GM23338 (cell line): ENCODE measurements at regions not wholly inside any gene's neighbourhood (a gene's known extent, or its start where the extent isn't known, plus 50 kb on each side); places are given as distances from the start of the nearest gene placed in this dataset.

Experiments used
- ATAC-seq: fragments of 200-7000 bp; cut with Tn5 transposase; 3 replicates; pipeline ENCODE4 v1.9.1; 2020
- DNase-seq: peaks from one replicate; pipeline ENCODE4 v3.0.0-alpha.2; 2015; ENCODE audit warnings: low spot score
- H2AFZ ChIP-seq: fragments of 200-600 bp; sonication (generic); 2 replicates; pipeline ENCODE4 v1.8.0; 2016; ENCODE audit warnings: antibody characterized with exemption, mild to moderate bottlenecking, moderate library complexity
- H3F3A ChIP-seq: fragments of 200-600 bp; sonication (generic); replicated peaks from 2 replicates; pipeline ENCODE4 v1.8.0; 2017; ENCODE audit warnings: antibody characterized with exemption, mixed run types, low read depth
- H3K27ac ChIP-seq: fragments of 200-600 bp; sonication (generic); 2 replicates; pipeline ENCODE4 v1.6.1; 2016; ENCODE audit warnings: low read depth
- H3K27me3 ChIP-seq: fragments of 200-600 bp; sonication (generic); 2 replicates; pipeline ENCODE4 v1.8.0; 2016; ENCODE audit warnings: mild to moderate bottlenecking, mixed run types, moderate library complexity; ENCODE audit not compliant: insufficient read depth
- H3K36me3 ChIP-seq: fragments of 200-600 bp; sonication (generic); 2 replicates; pipeline ENCODE4 v1.8.0; 2016; ENCODE audit warnings: mild to moderate bottlenecking; ENCODE audit not compliant: insufficient read depth
- H3K4me1 ChIP-seq: fragments of 200-600 bp; sonication (generic); 2 replicates; pipeline ENCODE4 v1.8.0; 2016; ENCODE audit warnings: mild to moderate bottlenecking, moderate library complexity; ENCODE audit not compliant: insufficient read depth
- H3K4me2 ChIP-seq: fragments of 200-600 bp; sonication (generic); 2 replicates; pipeline ENCODE4 v1.7.1; 2017; ENCODE audit warnings: mixed run types
- H3K4me3 ChIP-seq: fragments of 200-600 bp; sonication (generic); 2 replicates; pipeline ENCODE4 v1.6.1; 2016; ENCODE audit warnings: mixed run types
- H3K79me2 ChIP-seq: fragments of 200-600 bp; sonication (generic); replicated peaks from 2 replicates; pipeline ENCODE4 v1.8.0; 2017; ENCODE audit warnings: mild to moderate bottlenecking; ENCODE audit not compliant: insufficient read depth
- H3K9me2 ChIP-seq: fragments of 200-600 bp; sonication (generic); 2 replicates; pipeline ENCODE4 v1.8.0; 2017; ENCODE audit not compliant: insufficient read depth
- H4K20me1 ChIP-seq: fragments of 200-600 bp; sonication (generic); replicated peaks from 2 replicates; pipeline ENCODE4 v1.8.0; 2017; ENCODE audit warnings: mild to moderate bottlenecking; ENCODE audit not compliant: insufficient read depth
- H3K27ac Mint-ChIP-seq: 2 replicates; pipeline ENCODE4 v1.8.0; 2020; ENCODE audit warnings: inconsistent platforms, mild to moderate bottlenecking, moderate library complexity, mixed read lengths
- H3K27me3 Mint-ChIP-seq: 3 replicates; pipeline ENCODE4 v1.8.0; 2022; ENCODE audit warnings: low read depth, mild to moderate bottlenecking, moderate library complexity, mixed read lengths, inconsistent platforms; ENCODE audit not compliant: insufficient read depth, poor library complexity
- H3K36me3 Mint-ChIP-seq: 3 replicates; pipeline ENCODE4 v1.8.0; 2021; ENCODE audit warnings: low read depth, mild to moderate bottlenecking, inconsistent platforms, moderate library complexity, mixed read lengths
- H3K4me1 Mint-ChIP-seq: 3 replicates; pipeline ENCODE4 v1.8.0; 2020; ENCODE audit warnings: mild to moderate bottlenecking, inconsistent platforms, mixed read lengths
- H3K4me3 Mint-ChIP-seq: 3 replicates; pipeline ENCODE4 v1.8.0; 2021; ENCODE audit warnings: moderate library complexity, mild to moderate bottlenecking, inconsistent platforms, mixed read lengths
- H3K9me3 Mint-ChIP-seq: 3 replicates; pipeline ENCODE4 v1.8.0; 2020; ENCODE audit warnings: moderate library complexity, mild to moderate bottlenecking, inconsistent platforms, mixed read lengths
- CREB1 ChIP-seq: fragments of 250-450 bp; sonication (Bioruptor Pico); IDR thresholded peaks from 2 replicates; pipeline ENCODE4 v1.5.0; 2020; ENCODE audit warnings: low read depth, mild to moderate bottlenecking, moderate library complexity
- EZH2 ChIP-seq: fragments of 200-600 bp; sonication (generic); IDR thresholded peaks from one replicate; pipeline ENCODE4 v1.8.0; 2017; ENCODE audit warnings: antibody characterized with exemption, mild to moderate bottlenecking, low read depth; ENCODE audit not compliant: unreplicated experiment
- EZH2phosphoT487 ChIP-seq: fragments of 200-600 bp; sonication (generic); IDR thresholded peaks from one replicate; pipeline ENCODE4 v1.8.1; 2018; ENCODE audit warnings: antibody characterized with exemption; ENCODE audit not compliant: unreplicated experiment
- JUNB ChIP-seq: IDR thresholded peaks from one replicate; pipeline ENCODE4 v1.6.1; 2016; ENCODE audit warnings: antibody characterized with exemption; ENCODE audit not compliant: unreplicated experiment
- NANOG ChIP-seq: IDR thresholded peaks from 2 replicates; pipeline ENCODE4 v1.6.1; 2016; ENCODE audit warnings: antibody characterized with exemption, borderline replicate concordance
- POLR2AphosphoS5 ChIP-seq: IDR thresholded peaks from 2 replicates; pipeline ENCODE4 v1.6.1; 2016; ENCODE audit warnings: antibody characterized with exemption, low read depth
- STAT1 ChIP-seq: IDR thresholded peaks from one replicate; pipeline ENCODE4 v1.6.1; 2016; ENCODE audit warnings: antibody characterized with exemption; ENCODE audit not compliant: unreplicated experiment
- ZNF114 ChIP-seq: fragments of 250-450 bp; sonication (Bioruptor Pico); IDR thresholded peaks from 2 replicates; pipeline ENCODE4 v1.5.0; 2020; ENCODE audit warnings: mild to moderate bottlenecking, moderate library complexity
- ZNF331 ChIP-seq: fragments of 250-450 bp; sonication (Bioruptor Pico); IDR thresholded peaks from 2 replicates; pipeline ENCODE4 v1.5.0; 2020; ENCODE audit warnings: low read depth, mild to moderate bottlenecking, moderate library complexity
- TF ChIP-seq, protein P1 (sequence below), 2 experiments: fragments of 200-600 bp in 1 of 2; sonication (generic) in 1 of 2; conservative IDR thresholded peaks; 2 replicates each; pipeline versions ENCODE4 v1.5.1 to v1.6.1; 2016 to 2017; ENCODE audit warnings: antibody characterized with exemption in 2 of 2, low read depth in 2 of 2, mild to moderate bottlenecking in 2 of 2, moderate library complexity in 1 of 2
- TF ChIP-seq, protein P2 (sequence below): IDR thresholded peaks from 2 replicates; pipeline ENCODE4 v1.6.1; 2016; ENCODE audit warnings: antibody characterized with exemption
- TF ChIP-seq, protein P3 (sequence below): IDR thresholded peaks from one replicate; pipeline ENCODE4 v1.6.1; 2018; ENCODE audit warnings: antibody characterized with exemption; ENCODE audit not compliant: unreplicated experiment
- TF ChIP-seq, protein P4 (sequence below): fragments of 250-450 bp; sonication (Bioruptor Pico); IDR thresholded peaks from 2 replicates; pipeline ENCODE4 v1.5.0; 2020; ENCODE audit warnings: mild to moderate bottlenecking, moderate library complexity

DNA sequence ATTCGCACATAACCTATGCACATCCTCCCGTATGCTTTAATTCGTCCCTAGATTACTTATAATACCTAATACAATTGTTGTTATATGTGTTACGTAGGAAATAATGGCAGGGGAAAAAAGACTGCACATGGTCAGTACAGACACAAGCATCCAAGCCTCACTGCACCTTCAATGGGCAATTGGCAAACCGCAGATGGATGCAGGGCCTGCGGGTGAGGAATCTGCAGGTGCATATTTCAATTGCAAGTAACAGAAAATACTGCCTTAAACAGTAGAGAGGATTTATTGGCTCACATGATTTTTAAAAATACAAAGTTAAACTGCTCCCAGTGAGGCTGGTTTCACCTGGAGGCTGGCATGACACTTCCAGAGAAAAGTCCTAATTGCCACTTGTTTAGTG lies 142.1 kb upstream of the MLN start:
- no peak overlapping the region for H2AFZ ChIP-seq
- H3K27ac Mint-ChIP-seq, result no peak overlapping the region
- no peaks in the 10 kb centered on the region for H3K9me3 Mint-ChIP-seq
- H3K36me3 ChIP-seq, result no peaks in the 10 kb centered on the region
- no peaks in the 10 kb centered on the region for H3K27me3 ChIP-seq
- TF ChIP-seq, protein P1, sequence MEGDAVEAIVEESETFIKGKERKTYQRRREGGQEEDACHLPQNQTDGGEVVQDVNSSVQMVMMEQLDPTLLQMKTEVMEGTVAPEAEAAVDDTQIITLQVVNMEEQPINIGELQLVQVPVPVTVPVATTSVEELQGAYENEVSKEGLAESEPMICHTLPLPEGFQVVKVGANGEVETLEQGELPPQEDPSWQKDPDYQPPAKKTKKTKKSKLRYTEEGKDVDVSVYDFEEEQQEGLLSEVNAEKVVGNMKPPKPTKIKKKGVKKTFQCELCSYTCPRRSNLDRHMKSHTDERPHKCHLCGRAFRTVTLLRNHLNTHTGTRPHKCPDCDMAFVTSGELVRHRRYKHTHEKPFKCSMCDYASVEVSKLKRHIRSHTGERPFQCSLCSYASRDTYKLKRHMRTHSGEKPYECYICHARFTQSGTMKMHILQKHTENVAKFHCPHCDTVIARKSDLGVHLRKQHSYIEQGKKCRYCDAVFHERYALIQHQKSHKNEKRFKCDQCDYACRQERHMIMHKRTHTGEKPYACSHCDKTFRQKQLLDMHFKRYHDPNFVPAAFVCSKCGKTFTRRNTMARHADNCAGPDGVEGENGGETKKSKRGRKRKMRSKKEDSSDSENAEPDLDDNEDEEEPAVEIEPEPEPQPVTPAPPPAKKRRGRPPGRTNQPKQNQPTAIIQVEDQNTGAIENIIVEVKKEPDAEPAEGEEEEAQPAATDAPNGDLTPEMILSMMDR (conservative IDR thresholded peaks at IDR 0.05; ENCODE audit: low read depth in 2 of 2), result no peak
- TF ChIP-seq, protein P2, sequence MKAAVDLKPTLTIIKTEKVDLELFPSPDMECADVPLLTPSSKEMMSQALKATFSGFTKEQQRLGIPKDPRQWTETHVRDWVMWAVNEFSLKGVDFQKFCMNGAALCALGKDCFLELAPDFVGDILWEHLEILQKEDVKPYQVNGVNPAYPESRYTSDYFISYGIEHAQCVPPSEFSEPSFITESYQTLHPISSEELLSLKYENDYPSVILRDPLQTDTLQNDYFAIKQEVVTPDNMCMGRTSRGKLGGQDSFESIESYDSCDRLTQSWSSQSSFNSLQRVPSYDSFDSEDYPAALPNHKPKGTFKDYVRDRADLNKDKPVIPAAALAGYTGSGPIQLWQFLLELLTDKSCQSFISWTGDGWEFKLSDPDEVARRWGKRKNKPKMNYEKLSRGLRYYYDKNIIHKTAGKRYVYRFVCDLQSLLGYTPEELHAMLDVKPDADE, result no peak
- TF ChIP-seq EZH2phosphoT487, result no peak
- TF ChIP-seq ZNF331 (CRISPR knock-in tag), result no peak
- no peak for TF ChIP-seq NANOG
- no peak for TF ChIP-seq JUNB
- TF ChIP-seq, protein P3, sequence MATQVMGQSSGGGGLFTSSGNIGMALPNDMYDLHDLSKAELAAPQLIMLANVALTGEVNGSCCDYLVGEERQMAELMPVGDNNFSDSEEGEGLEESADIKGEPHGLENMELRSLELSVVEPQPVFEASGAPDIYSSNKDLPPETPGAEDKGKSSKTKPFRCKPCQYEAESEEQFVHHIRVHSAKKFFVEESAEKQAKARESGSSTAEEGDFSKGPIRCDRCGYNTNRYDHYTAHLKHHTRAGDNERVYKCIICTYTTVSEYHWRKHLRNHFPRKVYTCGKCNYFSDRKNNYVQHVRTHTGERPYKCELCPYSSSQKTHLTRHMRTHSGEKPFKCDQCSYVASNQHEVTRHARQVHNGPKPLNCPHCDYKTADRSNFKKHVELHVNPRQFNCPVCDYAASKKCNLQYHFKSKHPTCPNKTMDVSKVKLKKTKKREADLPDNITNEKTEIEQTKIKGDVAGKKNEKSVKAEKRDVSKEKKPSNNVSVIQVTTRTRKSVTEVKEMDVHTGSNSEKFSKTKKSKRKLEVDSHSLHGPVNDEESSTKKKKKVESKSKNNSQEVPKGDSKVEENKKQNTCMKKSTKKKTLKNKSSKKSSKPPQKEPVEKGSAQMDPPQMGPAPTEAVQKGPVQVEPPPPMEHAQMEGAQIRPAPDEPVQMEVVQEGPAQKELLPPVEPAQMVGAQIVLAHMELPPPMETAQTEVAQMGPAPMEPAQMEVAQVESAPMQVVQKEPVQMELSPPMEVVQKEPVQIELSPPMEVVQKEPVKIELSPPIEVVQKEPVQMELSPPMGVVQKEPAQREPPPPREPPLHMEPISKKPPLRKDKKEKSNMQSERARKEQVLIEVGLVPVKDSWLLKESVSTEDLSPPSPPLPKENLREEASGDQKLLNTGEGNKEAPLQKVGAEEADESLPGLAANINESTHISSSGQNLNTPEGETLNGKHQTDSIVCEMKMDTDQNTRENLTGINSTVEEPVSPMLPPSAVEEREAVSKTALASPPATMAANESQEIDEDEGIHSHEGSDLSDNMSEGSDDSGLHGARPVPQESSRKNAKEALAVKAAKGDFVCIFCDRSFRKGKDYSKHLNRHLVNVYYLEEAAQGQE, result no peak
- no peak for TF ChIP-seq EZH2
- TF ChIP-seq CREB1 (CRISPR knock-in tag), result no peak
- no peak for TF ChIP-seq POLR2AphosphoS5
- TF ChIP-seq ZNF114 (CRISPR knock-in tag), result no peak
- TF ChIP-seq, protein P4, sequence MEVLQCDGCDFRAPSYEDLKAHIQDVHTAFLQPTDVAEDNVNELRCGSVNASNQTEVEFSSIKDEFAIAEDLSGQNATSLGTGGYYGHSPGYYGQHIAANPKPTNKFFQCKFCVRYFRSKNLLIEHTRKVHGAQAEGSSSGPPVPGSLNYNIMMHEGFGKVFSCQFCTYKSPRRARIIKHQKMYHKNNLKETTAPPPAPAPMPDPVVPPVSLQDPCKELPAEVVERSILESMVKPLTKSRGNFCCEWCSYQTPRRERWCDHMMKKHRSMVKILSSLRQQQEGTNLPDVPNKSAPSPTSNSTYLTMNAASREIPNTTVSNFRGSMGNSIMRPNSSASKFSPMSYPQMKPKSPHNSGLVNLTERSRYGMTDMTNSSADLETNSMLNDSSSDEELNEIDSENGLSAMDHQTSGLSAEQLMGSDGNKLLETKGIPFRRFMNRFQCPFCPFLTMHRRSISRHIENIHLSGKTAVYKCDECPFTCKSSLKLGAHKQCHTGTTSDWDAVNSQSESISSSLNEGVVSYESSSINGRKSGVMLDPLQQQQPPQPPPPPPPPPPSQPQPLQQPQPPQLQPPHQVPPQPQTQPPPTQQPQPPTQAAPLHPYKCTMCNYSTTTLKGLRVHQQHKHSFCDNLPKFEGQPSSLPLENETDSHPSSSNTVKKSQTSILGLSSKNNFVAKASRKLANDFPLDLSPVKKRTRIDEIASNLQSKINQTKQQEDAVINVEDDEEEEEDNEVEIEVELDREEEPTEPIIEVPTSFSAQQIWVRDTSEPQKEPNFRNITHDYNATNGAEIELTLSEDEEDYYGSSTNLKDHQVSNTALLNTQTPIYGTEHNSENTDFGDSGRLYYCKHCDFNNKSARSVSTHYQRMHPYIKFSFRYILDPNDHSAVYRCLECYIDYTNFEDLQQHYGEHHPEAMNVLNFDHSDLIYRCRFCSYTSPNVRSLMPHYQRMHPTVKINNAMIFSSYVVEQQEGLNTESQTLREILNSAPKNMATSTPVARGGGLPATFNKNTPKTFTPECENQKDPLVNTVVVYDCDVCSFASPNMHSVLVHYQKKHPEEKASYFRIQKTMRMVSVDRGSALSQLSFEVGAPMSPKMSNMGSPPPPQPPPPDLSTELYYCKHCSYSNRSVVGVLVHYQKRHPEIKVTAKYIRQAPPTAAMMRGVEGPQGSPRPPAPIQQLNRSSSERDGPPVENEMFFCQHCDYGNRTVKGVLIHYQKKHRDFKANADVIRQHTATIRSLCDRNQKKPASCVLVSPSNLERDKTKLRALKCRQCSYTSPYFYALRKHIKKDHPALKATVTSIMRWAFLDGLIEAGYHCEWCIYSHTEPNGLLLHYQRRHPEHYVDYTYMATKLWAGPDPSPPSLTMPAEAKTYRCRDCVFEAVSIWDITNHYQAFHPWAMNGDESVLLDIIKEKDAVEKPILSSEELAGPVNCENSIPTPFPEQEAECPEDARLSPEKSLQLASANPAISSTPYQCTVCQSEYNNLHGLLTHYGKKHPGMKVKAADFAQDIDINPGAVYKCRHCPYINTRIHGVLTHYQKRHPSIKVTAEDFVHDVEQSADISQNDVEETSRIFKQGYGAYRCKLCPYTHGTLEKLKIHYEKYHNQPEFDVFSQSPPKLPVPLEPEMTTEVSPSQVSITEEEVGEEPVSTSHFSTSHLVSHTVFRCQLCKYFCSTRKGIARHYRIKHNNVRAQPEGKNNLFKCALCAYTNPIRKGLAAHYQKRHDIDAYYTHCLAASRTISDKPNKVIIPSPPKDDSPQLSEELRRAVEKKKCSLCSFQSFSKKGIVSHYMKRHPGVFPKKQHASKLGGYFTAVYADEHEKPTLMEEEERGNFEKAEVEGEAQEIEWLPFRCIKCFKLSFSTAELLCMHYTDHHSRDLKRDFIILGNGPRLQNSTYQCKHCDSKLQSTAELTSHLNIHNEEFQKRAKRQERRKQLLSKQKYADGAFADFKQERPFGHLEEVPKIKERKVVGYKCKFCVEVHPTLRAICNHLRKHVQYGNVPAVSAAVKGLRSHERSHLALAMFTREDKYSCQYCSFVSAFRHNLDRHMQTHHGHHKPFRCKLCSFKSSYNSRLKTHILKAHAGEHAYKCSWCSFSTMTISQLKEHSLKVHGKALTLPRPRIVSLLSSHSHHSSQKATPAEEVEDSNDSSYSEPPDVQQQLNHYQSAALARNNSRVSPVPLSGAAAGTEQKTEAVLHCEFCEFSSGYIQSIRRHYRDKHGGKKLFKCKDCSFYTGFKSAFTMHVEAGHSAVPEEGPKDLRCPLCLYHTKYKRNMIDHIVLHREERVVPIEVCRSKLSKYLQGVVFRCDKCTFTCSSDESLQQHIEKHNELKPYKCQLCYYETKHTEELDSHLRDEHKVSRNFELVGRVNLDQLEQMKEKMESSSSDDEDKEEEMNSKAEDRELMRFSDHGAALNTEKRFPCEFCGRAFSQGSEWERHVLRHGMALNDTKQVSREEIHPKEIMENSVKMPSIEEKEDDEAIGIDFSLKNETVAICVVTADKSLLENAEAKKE (CRISPR knock-in tag), result no peak
- TF ChIP-seq STAT1, result no peak
- no peaks in the 10 kb centered on the region; the same call in 1 of the 2 replicates for H4K20me1 ChIP-seq
- no peaks in the 10 kb centered on the region for H3K9me2 ChIP-seq
- H3K79me2 ChIP-seq, result no peaks in the 10 kb centered on the region
- ATAC-seq (no peak), DNase-seq (no peak)
- no peak overlapping the region for H3K4me2 ChIP-seq
- H3K4me3 Mint-ChIP-seq, result no peak overlapping the region
- H3K27ac ChIP-seq, result no peak overlapping the region
- peaks cover 3% of the 10 kb centered on the region for H3K4me1 ChIP-seq
- H3K36me3 Mint-ChIP-seq, result no peaks in the 10 kb centered on the region
- H3K27me3 Mint-ChIP-seq, result peaks cover 19% of the 10 kb centered on the region
- no peaks in the 10 kb centered on the region for H3F3A ChIP-seq
- peaks cover 24% of the 10 kb centered on the region for H3K4me1 Mint-ChIP-seq
- no peak overlapping the region for H3K4me3 ChIP-seq
